ENCODE measurements at regions not wholly inside any gene's neighbourhood (a gene's known extent, or its start where the extent isn't known, plus 50 kb on each side); places are given as distances from the start of the nearest gene placed in this dataset.

GRCh38 chr3:130823996-130824395 lies 69.9 kb upstream of the ATP2C1 start:
- TF ChIP-seq CTCF (IDR thresholded peaks at IDR 0.05; ENCODE audit: partially characterized antibody, unreplicated experiment), result no peak
- Mint-ChIP-seq H3K27me3 (ENCODE audit: unreplicated experiment) (no peaks in the 10 kb centered on the region), H3K36me3 (ENCODE audit: unreplicated experiment) (no peaks in the 10 kb centered on the region), H3K9me3 (ENCODE audit: unreplicated experiment) (no peaks in the 10 kb centered on the region), H3K4me1 (ENCODE audit: low read depth, unreplicated experiment) (peaks cover 14% of the 10 kb centered on the region), H3K4me3 (ENCODE audit: unreplicated experiment) (no peak overlapping the region), H3K27ac (ENCODE audit: unreplicated experiment) (no peak overlapping the region)
- no peak for DNase-seq

DNA sequence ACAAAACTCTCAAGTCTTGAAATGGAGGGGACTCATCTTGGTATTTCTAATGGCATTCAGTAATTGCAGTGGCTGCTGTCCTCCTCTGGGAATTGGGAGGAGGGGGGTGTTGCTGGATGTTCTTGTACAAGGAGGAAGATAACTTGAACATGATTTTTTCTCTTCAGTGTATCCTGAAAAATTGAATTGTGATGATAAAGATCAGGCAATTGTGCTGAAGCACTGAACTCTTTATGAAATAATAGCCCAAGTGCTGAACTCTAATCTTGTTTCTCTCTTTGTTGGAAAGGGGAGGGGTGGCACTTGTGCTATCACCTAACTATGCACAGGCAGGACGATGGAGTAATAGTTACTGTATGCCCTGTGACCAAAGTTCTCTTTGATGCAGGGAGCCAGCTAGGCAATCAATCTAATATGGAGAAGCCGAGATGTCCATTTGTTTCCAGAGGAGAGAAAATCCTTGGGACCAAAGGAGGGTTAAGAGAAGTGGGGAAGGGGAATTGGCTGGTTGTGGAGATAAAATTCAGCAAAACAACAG lies 68.1 kb upstream of the ATP2C1 start:
- H3K27ac Mint-ChIP-seq (ENCODE audit: unreplicated experiment), result no peak overlapping the region

GRCh38 chr3:130826516-130827182 lies 67.2 kb upstream of the ATP2C1 start:
- Mint-ChIP-seq H3K27me3 (ENCODE audit: unreplicated experiment) (no peaks in the 10 kb centered on the region), H3K27ac (ENCODE audit: unreplicated experiment) (no peak overlapping the region), H3K36me3 (ENCODE audit: unreplicated experiment) (no peaks in the 10 kb centered on the region), H3K9me3 (ENCODE audit: unreplicated experiment) (no peaks in the 10 kb centered on the region), H3K4me1 (ENCODE audit: low read depth, unreplicated experiment) (peaks cover 14% of the 10 kb centered on the region), H3K4me3 (ENCODE audit: unreplicated experiment) (no peak overlapping the region)
- TF ChIP-seq CTCF (IDR thresholded peaks at IDR 0.05; ENCODE audit: partially characterized antibody, unreplicated experiment), result no peak
- no peak for DNase-seq

More for the DNA sequence above, 68.1 kb upstream of the ATP2C1 start:
- no peak overlapping the region for H3K4me3 Mint-ChIP-seq (ENCODE audit: unreplicated experiment)
- H3K27me3 Mint-ChIP-seq (ENCODE audit: unreplicated experiment), result no peaks in the 10 kb centered on the region
- peaks cover 14% of the 10 kb centered on the region for H3K4me1 Mint-ChIP-seq (ENCODE audit: low read depth, unreplicated experiment)
- no peak for DNase-seq
- H3K36me3 Mint-ChIP-seq (ENCODE audit: unreplicated experiment), result no peaks in the 10 kb centered on the region
- TF ChIP-seq CTCF (IDR thresholded peaks at IDR 0.05; ENCODE audit: partially characterized antibody, unreplicated experiment), result no peak
- H3K9me3 Mint-ChIP-seq (ENCODE audit: unreplicated experiment), result no peaks in the 10 kb centered on the region

DNA sequence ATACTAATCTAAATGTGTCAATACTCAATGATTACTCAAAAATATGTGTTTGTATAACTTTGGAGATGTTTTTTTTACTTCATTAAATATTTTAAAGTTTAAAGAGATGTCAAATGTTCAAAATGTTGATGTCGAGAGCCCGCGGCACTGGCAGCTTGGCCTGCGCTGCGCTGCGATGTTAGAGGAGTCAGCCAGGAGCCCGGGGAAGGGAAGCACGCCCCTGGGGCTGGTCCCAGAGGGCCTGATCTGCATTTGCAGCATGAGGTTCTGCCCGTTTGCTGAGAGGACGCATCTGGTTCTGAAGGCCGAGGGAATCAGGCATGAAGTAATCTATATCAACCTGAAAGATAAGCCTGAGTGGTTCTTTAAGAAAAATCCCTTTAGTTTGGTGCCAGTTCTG lies 66.4 kb upstream of the ATP2C1 start:
- no peaks in the 10 kb centered on the region for H3K27me3 Mint-ChIP-seq (ENCODE audit: unreplicated experiment)
- no peak overlapping the region for H3K27ac Mint-ChIP-seq (ENCODE audit: unreplicated experiment)
- H3K4me3 Mint-ChIP-seq (ENCODE audit: unreplicated experiment), result no peak overlapping the region
- H3K9me3 Mint-ChIP-seq (ENCODE audit: unreplicated experiment), result no peaks in the 10 kb centered on the region
- DNase-seq, result peak; percentile 51
- TF ChIP-seq CTCF (IDR thresholded peaks at IDR 0.05; ENCODE audit: partially characterized antibody, unreplicated experiment), result no peak
- H3K4me1 Mint-ChIP-seq (ENCODE audit: low read depth, unreplicated experiment), result peaks cover 18% of the 10 kb centered on the region
- H3K36me3 Mint-ChIP-seq (ENCODE audit: unreplicated experiment), result no peaks in the 10 kb centered on the region

Data from glutamatergic neuron (in vitro differentiated cells).